ENCODE measurements at regions not wholly inside any gene's neighbourhood (a gene's known extent, or its start where the extent isn't known, plus 50 kb on each side); places are given as distances from the start of the nearest gene placed in this dataset.

- TF ChIP-seq CTCF (IDR thresholded peaks at IDR 0.05; ENCODE audit: borderline replicate concordance, extremely low read depth, low read length, poor library complexity, severe bottlenecking), result no peak
- TF ChIP-seq EZH2 (IDR thresholded peaks at IDR 0.05; ENCODE audit: borderline replicate concordance, low read depth, low read length, severe bottlenecking), result no peak
Measured at GRCh38 chr13:84413016-84413415, 530.7 kb upstream of the SLITRK1 start.
